K562 (cell line): ENCODE measurements at regions not wholly inside any gene's neighbourhood (a gene's known extent, or its start where the extent isn't known, plus 50 kb on each side); places are given as distances from the start of the nearest gene placed in this dataset.

Source experiments
- ATAC-seq: fragments of 200-7000 bp; cut with Tn5 transposase; 3 replicates; pipeline ENCODE4 v1.9.1; 2020; ENCODE audit warnings: moderate library complexity
- BruUV-seq: library from RNA; stranded (reverse); fragments of 400-500 nt; replicated peaks from 2 replicates; lab custom pipeline; 2021; lab: Mats Ljungman, UMichigan
- CTCF ChIA-PET: fragments of 300-600 bp; formaldehyde crosslinking; extraction: SDS; loops from one replicate; lab custom pipeline; 2021; ENCODE audit warnings: low intra/inter-chr PET ratio; lab: Yijun Ruan, JAX
- POLR2A ChIA-PET: fragments of 300-600, 350-650 bp; sonication (Branson Sonifier 250); formaldehyde crosslinking; extraction: SDS; loops from one replicate; lab custom pipeline; 2021; ENCODE audit warnings: antibody characterized with exemption, inconsistent platforms; lab: Yijun Ruan, JAX
- DNase-seq, 4 experiments: peaks; one replicate each; pipeline versions ENCODE4 v3.0.0 to v3.0.0-alpha.2; 2011 to 2018; ENCODE audit warnings: low spot score in 3 of 4, mixed read lengths in 3 of 4; ENCODE audit errors: extremely low read depth in 1 of 4
- FAIRE-seq: peaks from 2 replicates; lab custom pipeline; 2011; peaks lifted over from hg19 to GRCh38; lab: Jason Lieb, UNC
- H2AFZ ChIP-seq: 2 replicates; pipeline ENCODE4 v1.6.0; 2011; ENCODE audit warnings: low read depth, low read length, control low read depth, inconsistent platforms
- H3K27ac ChIP-seq: fragments of 200-600 bp; 3 replicates; pipeline ENCODE4 v1.8.0; 2011; ENCODE audit warnings: low read depth, mild to moderate bottlenecking, control low read depth, inconsistent platforms, low read length, moderate library complexity, mixed read lengths; ENCODE audit errors: extremely low read depth
- H3K27me3 ChIP-seq, 2 experiments: fragments of 300-600 bp in 1 of 2; 2 replicates in 1 of 2; 3 replicates in 1 of 2; pipeline versions ENCODE4 v1.6.0 to v1.8.0; 2011; ENCODE audit warnings: inconsistent platforms in 2 of 2, low read length in 2 of 2, mild to moderate bottlenecking in 1 of 2, mixed read lengths in 1 of 2, moderate library complexity in 1 of 2; ENCODE audit not compliant: control insufficient read depth in 2 of 2, insufficient read depth in 2 of 2
- H3K36me3 ChIP-seq: fragments of 300-600 bp; 3 replicates; pipeline ENCODE4 v1.8.0; 2011; ENCODE audit warnings: mild to moderate bottlenecking, low read length, inconsistent platforms; ENCODE audit not compliant: control insufficient read depth, insufficient read depth
- H3K4me1 ChIP-seq, 2 experiments: fragments of 200-600 bp in 1 of 2; replicated peaks in 1 of 2; 2 replicates in 1 of 2; 3 replicates in 1 of 2; pipeline versions ENCODE4 v1.5.1 to v1.8.0; 2011; ENCODE audit warnings: inconsistent platforms in 2 of 2, low read length in 2 of 2, mild to moderate bottlenecking in 1 of 2, mixed read lengths in 1 of 2, moderate library complexity in 1 of 2; ENCODE audit not compliant: control insufficient read depth in 2 of 2, insufficient read depth in 2 of 2
- H3K4me2 ChIP-seq: 2 replicates; pipeline ENCODE4 v1.6.1; 2011; ENCODE audit warnings: low read length, control low read depth, inconsistent platforms, mixed read lengths; ENCODE audit not compliant: insufficient read depth
- H3K4me3 ChIP-seq: fragments of 200-600 bp; sonication (generic), shearing (Covaris generic); 2 replicates; pipeline ENCODE4 v1.5.1; 2016; ENCODE audit warnings: control low read depth, inconsistent platforms
- H3K79me2 ChIP-seq: fragments of 200-600 bp; 3 replicates; pipeline ENCODE4 v1.8.0; 2011; ENCODE audit warnings: low read length, inconsistent platforms; ENCODE audit not compliant: control insufficient read depth, insufficient read depth
- H3K9ac ChIP-seq, 2 experiments: 2 replicates each; pipeline versions ENCODE4 v1.6.0 to v1.6.1; 2011; ENCODE audit warnings: low read depth in 2 of 2, low read length in 2 of 2, control low read depth in 1 of 2, inconsistent platforms in 1 of 2, mild to moderate bottlenecking in 1 of 2, mixed read lengths in 1 of 2; ENCODE audit not compliant: insufficient read depth in 1 of 2
- H3K9me1 ChIP-seq: one replicate; pipeline ENCODE4 v1.6.0; 2011; ENCODE audit warnings: inconsistent platforms, mild to moderate bottlenecking, low read length, moderate library complexity; ENCODE audit not compliant: control insufficient read depth, insufficient read depth
- H3K9me3 ChIP-seq: replicated peaks from 2 replicates; pipeline ENCODE4 v1.5.1; 2011; ENCODE audit warnings: low read depth, low read length, inconsistent platforms; ENCODE audit not compliant: control insufficient read depth, insufficient read depth
- H4K20me1 ChIP-seq: replicated peaks from 2 replicates; pipeline ENCODE4 v1.6.1; 2011; ENCODE audit warnings: low read length, inconsistent platforms, mixed read lengths; ENCODE audit not compliant: control insufficient read depth, insufficient read depth
- CEBPB ChIP-seq: fragments of 450-650 bp; IDR thresholded peaks from 2 replicates; pipeline ENCODE4 v1.6.1; 2016; ENCODE audit warnings: missing genetic modification characterization, missing compliant biosample characterization
- JUNB ChIP-seq: fragments of 450-650 bp; formaldehyde crosslinking; conservative IDR thresholded peaks from 2 replicates; pipeline ENCODE4 v1.4.0; 2020; ENCODE audit warnings: mild to moderate bottlenecking
- MED1 ChIP-seq: sonication (generic); formaldehyde crosslinking; IDR thresholded peaks from 2 replicates; pipeline ENCODE4 v1.8.1; 2023; ENCODE audit warnings: missing genetic modification reagents, borderline replicate concordance
- ZNF263 ChIP-seq: sonication (generic); formaldehyde crosslinking; IDR thresholded peaks from 2 replicates; pipeline ENCODE4 v1.8.0; 2022; ENCODE audit warnings: mild to moderate bottlenecking, missing genetic modification reagents, borderline replicate concordance
- ZNF561 ChIP-seq: fragments of 450-650 bp; formaldehyde crosslinking; conservative IDR thresholded peaks from 2 replicates; pipeline ENCODE4 v1.4.0; 2020; ENCODE audit warnings: mild to moderate bottlenecking, moderate library complexity
- WGBS: fragments of 100-300 bp; shearing (Covaris generic); methylation state at CpG from one replicate; pipeline ENCODE4 v1.1.6; 2016; ENCODE audit warnings: low coverage, mixed read lengths; ENCODE audit not compliant: insufficient coverage; ENCODE audit errors: missing lambda C conversion rate; 5-methylcytosine and 5-hydroxymethylcytosine counted together
- in situ Hi-C: fragments of 300-500 bp; cut with MboI; formaldehyde crosslinking; loops from 4 replicates; pipeline ENCODE4 v1.15.0; 2018; ENCODE audit warnings: inconsistent platforms, mixed read lengths
- intact Hi-C: fragments of 100-400 bp; cut with micrococcal nuclease; formaldehyde crosslinking; loops from 2 replicates; pipeline ENCODE4 v1.14.2; 2022
- TF ChIP-seq, protein P1 (sequence below): fragments of 450-650 bp; IDR thresholded peaks from 2 replicates; pipeline ENCODE4 v1.6.1; 2014; ENCODE audit warnings: low read depth, mild to moderate bottlenecking, moderate library complexity, borderline replicate concordance

DNA sequence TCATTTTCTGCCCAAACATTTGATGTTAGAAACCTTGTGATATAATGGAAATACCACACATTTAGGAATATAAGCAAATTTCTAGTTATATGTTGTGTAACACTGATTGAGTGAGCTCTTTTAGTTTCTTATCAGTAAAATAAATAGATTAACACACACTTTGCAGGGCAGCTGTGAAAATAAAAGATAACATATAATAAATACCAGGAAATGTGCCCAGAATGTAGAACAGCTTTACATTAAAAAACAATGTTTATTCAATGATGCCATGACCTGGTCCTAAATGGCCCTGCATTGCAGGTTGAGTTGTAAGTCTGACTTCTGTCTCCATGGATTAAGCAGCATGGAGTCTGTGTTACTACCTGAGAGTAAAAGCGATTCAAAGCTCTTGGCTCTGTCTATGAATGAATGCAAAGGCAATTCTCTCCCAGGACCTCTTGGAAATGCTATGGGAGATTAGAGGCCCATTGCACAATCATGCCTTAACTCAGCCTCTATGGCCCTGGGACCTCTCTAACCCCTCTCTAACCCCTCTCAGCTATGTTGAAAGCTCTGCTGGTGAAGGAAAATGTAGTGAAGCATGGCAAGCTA is 296.0 kb upstream of the ACTBL2 start:
- H3K36me3 ChIP-seq: no peaks in the 10 kb centered on the region
- ChIA-PET CTCF (interaction anchor here (1.7 kb wide), 1 partner anchor 684 kb away, joined by 12 read pairs; no protein-coding TSS in a partner anchor), POLR2A (interaction anchor here (1.4 kb wide), 1 partner anchor 10 kb away, joined by 6 read pairs; no protein-coding TSS in a partner anchor)
- BruUV-seq: no TSS peak
- FAIRE-seq (no peak), ATAC-seq (no peak), DNase-seq (no peak)
- H3K9ac ChIP-seq: no peak overlapping the region
- 0% methylated on average over 1 of the region's 1 CpG for WGBS
- H2AFZ ChIP-seq: no peak overlapping the region
- peak; percentile 58 for TF ChIP-seq CEBPB (tag)
- no peak for TF ChIP-seq JUNB (CRISPR knock-in tag)
- no peaks in the 10 kb centered on the region for H3K9me3 ChIP-seq
- no peaks in the 10 kb centered on the region for H3K79me2 ChIP-seq
- intact Hi-C loops (loop anchor here (1.0 to 10.0 kb wide), 4 partner anchors 124 to 684 kb away; no protein-coding TSS in a partner anchor), in situ Hi-C loops (loop anchor here (25.0 kb wide), 1 partner anchor 684 kb away; the partner anchor contains the start of gene PLK2)
- H3K4me2 ChIP-seq: no peak overlapping the region
- H3K4me3 ChIP-seq: no peak overlapping the region
- no peaks in the 10 kb centered on the region for H3K27me3 ChIP-seq
- H4K20me1 ChIP-seq: no peaks in the 10 kb centered on the region
- no peaks in the 10 kb centered on the region for H3K9me1 ChIP-seq
- no peaks in the 10 kb centered on the region for H3K4me1 ChIP-seq
- no peak overlapping the region for H3K27ac ChIP-seq

DNA sequence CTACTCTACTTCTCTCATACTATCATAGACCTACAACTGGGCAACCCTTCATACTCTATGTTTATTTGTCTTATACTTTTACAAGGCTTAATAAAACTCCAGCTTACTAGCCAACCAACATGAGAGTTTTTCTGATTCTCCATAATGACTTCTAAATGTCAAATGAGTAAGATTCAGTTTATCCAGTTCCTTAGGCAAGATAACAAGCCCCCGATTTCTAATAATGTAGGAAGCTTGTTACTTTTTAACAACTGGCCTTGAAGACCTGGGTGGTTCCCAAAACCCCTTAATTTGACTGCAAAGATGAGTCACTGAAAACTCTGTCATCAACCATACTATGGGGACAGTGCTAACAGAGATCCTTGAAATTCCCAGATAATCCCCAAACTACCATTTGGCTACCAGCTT is 294.6 kb upstream of the ACTBL2 start:
- no peak overlapping the region for H3K4me2 ChIP-seq
- H3K9me3 ChIP-seq: no peaks in the 10 kb centered on the region
- H3K9me1 ChIP-seq: no peaks in the 10 kb centered on the region
- no peaks in the 10 kb centered on the region for H3K4me1 ChIP-seq
- H3K36me3 ChIP-seq: no peaks in the 10 kb centered on the region
- ATAC-seq: no peak
- no peaks in the 10 kb centered on the region for H4K20me1 ChIP-seq
- H3K9ac ChIP-seq: no peak overlapping the region
- POLR2A ChIA-PET: interaction anchor here (0.7 to 1.4 kb wide), 2 partner anchors 9 to 56 kb away, joined by 3 to 6 read pairs; no protein-coding TSS in a partner anchor
- CTCF ChIA-PET: no interaction called here
- H2AFZ ChIP-seq: no peak overlapping the region
- H3K79me2 ChIP-seq: no peaks in the 10 kb centered on the region
- intact Hi-C loops (loop anchor here (5.0 to 10.0 kb wide), 3 partner anchors 122 to 480 kb away; no protein-coding TSS in a partner anchor), in situ Hi-C loops (loop anchor here (25.0 kb wide), 1 partner anchor 685 kb away; the partner anchor contains the start of gene PLK2)
- no peak overlapping the region for H3K4me3 ChIP-seq
- 0% methylated on average over 1 of the region's 1 CpG for WGBS
- BruUV-seq: no TSS peak
- H3K27ac ChIP-seq: no peak overlapping the region
- no peak for FAIRE-seq
- no peaks in the 10 kb centered on the region for H3K27me3 ChIP-seq
- DNase-seq: no peak
- TF ChIP-seq MED1 (CRISPR knock-in tag) (no peak), ZNF561 (no peak), ZNF263 (no peak)
- TF ChIP-seq, protein P1, sequence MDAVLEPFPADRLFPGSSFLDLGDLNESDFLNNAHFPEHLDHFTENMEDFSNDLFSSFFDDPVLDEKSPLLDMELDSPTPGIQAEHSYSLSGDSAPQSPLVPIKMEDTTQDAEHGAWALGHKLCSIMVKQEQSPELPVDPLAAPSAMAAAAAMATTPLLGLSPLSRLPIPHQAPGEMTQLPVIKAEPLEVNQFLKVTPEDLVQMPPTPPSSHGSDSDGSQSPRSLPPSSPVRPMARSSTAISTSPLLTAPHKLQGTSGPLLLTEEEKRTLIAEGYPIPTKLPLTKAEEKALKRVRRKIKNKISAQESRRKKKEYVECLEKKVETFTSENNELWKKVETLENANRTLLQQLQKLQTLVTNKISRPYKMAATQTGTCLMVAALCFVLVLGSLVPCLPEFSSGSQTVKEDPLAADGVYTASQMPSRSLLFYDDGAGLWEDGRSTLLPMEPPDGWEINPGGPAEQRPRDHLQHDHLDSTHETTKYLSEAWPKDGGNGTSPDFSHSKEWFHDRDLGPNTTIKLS: no peak
- TF ChIP-seq, all 486 proteins: peak for 0
